ENCODE measurements at regions not wholly inside any gene's neighbourhood (a gene's known extent, or its start where the extent isn't known, plus 50 kb on each side); places are given as distances from the start of the nearest gene placed in this dataset.

DNA sequence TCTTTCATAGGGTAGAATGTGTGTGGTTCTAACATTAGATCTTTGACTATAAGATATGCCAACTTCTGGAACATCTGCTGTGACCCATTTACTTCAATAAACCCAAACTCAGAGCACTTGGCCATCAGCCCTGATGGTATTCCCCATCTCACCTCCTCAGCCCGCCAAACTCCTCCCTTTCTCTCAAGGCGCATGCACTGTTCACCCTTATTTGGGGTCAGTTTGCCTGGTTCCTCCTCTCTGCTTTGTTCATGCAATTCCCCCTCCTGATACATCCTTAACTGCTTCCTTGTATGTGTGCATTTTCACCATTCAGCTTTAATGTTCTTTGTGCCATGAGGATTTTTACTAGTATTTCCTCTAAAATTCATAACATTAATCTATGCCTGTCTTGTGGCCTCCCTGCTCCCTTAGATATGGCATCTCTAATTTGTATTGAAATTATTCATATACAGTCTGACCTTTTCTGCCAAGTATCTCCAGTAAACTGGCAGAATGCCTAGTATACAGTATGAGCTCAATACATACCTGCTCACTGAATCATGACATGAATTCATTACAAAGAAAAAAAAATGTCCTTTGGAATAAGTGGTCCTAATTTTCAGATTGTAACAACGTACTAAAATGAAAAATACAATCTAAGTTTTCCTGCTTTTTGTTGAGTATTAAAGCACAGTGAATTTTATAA, 336.8 kb upstream of the IGFBP3 start:
- H3K4me1 ChIP-seq = no peaks in the 10 kb centered on the region
- WGBS, 2 donors = 68 to 76% methylated on average over 3 of the region's 3 CpGs

DNA sequence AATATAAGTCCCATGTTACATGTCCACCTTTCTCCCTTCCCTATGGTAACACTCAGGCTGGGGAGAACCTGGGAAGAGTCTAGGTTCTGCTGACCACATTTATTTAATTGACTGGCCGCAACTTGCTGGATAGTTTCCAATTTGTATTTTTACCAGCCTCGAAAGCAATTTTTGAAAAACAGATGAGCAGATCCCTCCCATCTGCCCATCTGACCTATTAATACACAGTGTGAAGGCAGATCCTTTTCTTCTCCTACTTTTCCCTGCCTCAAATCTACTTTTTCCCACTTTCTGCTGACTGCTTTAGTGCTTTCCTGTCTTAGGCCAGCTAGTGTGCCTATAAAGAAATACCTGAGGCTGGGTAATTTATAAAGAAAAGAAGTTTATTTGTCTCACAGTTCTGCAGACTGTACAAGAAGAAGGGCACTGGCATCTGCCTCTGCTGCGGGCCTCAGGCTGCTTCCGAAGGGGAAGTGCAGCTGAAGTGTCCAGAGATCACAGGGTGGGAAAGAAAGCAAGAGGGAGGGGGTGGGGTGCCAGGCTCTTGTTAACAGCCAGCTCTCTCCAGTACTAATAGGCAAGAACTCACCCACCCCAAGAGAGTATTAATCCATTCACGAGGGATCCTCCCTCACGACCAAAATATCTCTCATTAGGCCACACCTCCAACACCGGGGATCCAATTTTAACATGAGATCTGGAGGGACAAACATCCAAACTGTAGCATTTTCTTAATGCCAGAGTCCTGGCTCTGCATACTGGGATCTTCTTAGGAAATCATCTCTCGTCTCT, 336.0 kb upstream of the IGFBP3 start:
- H3K27me3 ChIP-seq = no peaks in the 10 kb centered on the region
- 56 to 65% methylated on average over 8 of the region's 8 CpGs for WGBS, 2 donors
- H3K27ac ChIP-seq = no peak overlapping the region
- no peaks in the 10 kb centered on the region for H3K4me1 ChIP-seq
- ATAC-seq = no peak
- H3K36me3 ChIP-seq (replicated peaks in 1 of 2; ENCODE audit: insufficient read depth in 1 of 2, low read depth in 2 of 2) = no peaks in the 10 kb centered on the region
- peaks cover 0 to 14% (median 2%) of the 10 kb centered on the region in 3 donors for H3K9me3 ChIP-seq
- DNase-seq = no peak
- intact Hi-C loops (cut with DNase I) = no loop called here
- TF ChIP-seq, protein P1, sequence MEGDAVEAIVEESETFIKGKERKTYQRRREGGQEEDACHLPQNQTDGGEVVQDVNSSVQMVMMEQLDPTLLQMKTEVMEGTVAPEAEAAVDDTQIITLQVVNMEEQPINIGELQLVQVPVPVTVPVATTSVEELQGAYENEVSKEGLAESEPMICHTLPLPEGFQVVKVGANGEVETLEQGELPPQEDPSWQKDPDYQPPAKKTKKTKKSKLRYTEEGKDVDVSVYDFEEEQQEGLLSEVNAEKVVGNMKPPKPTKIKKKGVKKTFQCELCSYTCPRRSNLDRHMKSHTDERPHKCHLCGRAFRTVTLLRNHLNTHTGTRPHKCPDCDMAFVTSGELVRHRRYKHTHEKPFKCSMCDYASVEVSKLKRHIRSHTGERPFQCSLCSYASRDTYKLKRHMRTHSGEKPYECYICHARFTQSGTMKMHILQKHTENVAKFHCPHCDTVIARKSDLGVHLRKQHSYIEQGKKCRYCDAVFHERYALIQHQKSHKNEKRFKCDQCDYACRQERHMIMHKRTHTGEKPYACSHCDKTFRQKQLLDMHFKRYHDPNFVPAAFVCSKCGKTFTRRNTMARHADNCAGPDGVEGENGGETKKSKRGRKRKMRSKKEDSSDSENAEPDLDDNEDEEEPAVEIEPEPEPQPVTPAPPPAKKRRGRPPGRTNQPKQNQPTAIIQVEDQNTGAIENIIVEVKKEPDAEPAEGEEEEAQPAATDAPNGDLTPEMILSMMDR (IDR thresholded peaks at IDR 0.05) = no peak
- TF ChIP-seq POLR2A (IDR thresholded peaks at IDR 0.05) = no peak
- H3K4me3 ChIP-seq = no peak overlapping the region

More for the DNA sequence above, 336.8 kb upstream of the IGFBP3 start:
- ATAC-seq = no peak
- Histone ChIP-seq H3K27ac (no peak overlapping the region), H3K4me3 (no peak overlapping the region), H3K36me3 (replicated peaks in 1 of 2; ENCODE audit: insufficient read depth in 1 of 2, low read depth in 2 of 2) (no peaks in the 10 kb centered on the region), H3K27me3 (no peaks in the 10 kb centered on the region), H3K9me3 (peaks cover 0 to 14% (median 2%) of the 10 kb centered on the region in 3 donors)
- intact Hi-C loops (cut with DNase I) = no loop called here
- no peak for TF ChIP-seq POLR2A (IDR thresholded peaks at IDR 0.05)
- TF ChIP-seq, protein P1 (IDR thresholded peaks at IDR 0.05) = no peak
- DNase-seq = no peak

DNA sequence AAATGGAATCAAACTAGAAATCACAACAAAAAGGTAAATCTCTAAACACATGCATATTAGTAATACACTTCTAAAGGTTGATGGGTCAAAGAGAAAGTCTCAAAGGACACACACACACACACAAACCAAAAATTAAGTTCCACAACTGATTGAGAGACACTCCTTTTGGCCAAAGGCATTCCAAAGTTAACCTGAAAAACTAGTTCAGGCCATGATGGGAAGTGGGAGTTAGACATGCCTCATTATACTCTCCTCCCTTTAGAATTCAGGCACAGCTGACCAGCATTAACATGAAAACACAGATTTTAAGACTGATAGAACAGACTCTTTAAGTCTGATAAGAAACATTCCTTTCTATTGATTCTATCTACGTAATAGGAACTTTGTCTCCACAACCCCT, 332.4 kb upstream of the IGFBP3 start:
- WGBS, 2 donors = 37 to 42% methylated on average over 1 of the region's 1 CpG
- no peak for ATAC-seq
- no peak overlapping the region for H3K27ac ChIP-seq
- no peaks in the 10 kb centered on the region for H3K4me1 ChIP-seq
- no peak overlapping the region for H3K4me3 ChIP-seq
- no peak for TF ChIP-seq POLR2A (IDR thresholded peaks at IDR 0.05)
- TF ChIP-seq, protein P1 (IDR thresholded peaks at IDR 0.05) = no peak
- H3K36me3 ChIP-seq (replicated peaks in 1 of 2; ENCODE audit: insufficient read depth in 1 of 2, low read depth in 2 of 2) = no peaks in the 10 kb centered on the region
- intact Hi-C loops (cut with DNase I) = no loop called here
- no peak for DNase-seq
- no peaks in the 10 kb centered on the region for H3K9me3 ChIP-seq
- H3K27me3 ChIP-seq = no peaks in the 10 kb centered on the region

DNA sequence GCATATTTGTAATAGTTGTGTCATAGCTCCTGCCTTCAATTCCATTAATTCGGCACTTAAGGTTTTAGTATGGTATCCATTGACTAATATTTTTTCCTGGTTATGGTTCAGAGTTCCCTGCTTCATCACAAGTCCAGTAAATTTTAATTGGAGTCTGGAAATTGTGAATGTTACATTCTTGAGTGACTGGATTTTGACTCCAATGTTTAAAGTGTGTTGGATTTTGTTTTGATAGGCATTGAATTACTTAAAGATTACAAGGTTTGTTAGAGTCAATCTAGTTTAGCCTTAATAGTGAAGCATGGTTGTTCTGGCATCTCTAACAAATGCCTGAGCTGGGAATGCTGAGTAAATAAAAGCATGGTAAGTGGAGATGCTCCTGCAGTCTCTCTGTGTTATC, 326.6 kb upstream of the IGFBP3 start:
- no peak for TF ChIP-seq POLR2A (IDR thresholded peaks at IDR 0.05)
- TF ChIP-seq, protein P1 (IDR thresholded peaks at IDR 0.05) = no peak
- no peaks in the 10 kb centered on the region for H3K9me3 ChIP-seq
- H3K4me1 ChIP-seq = no peaks in the 10 kb centered on the region
- intact Hi-C loops (cut with DNase I) = no loop called here
- no peak overlapping the region for H3K4me3 ChIP-seq
- no peaks in the 10 kb centered on the region for H3K36me3 ChIP-seq (replicated peaks in 1 of 2; ENCODE audit: insufficient read depth in 1 of 2, low read depth in 2 of 2)
- 88 to 90% methylated on average over 1 of the region's 1 CpG for WGBS, 2 donors
- no peak for DNase-seq
- no peaks in the 10 kb centered on the region for H3K27me3 ChIP-seq
- ATAC-seq = no peak
- no peak overlapping the region for H3K27ac ChIP-seq
